DMS153 treated with DMSO at 0.1 percent for 48 hours (cell line): ENCODE measurements at regions not wholly inside any gene's neighbourhood (a gene's known extent, or its start where the extent isn't known, plus 50 kb on each side); places are given as distances from the start of the nearest gene placed in this dataset.

ENCODE experiments used
- DNase-seq: peaks from one replicate; lab custom pipeline; 2025; ENCODE audit not compliant: unreplicated experiment; lab: John Stamatoyannopoulos, UW

GRCh38 chr3:137409584-137409983, 354.5 kb upstream of the SOX14 start:
- DNase-seq = no peak

- DNase-seq = no peak
Measured at GRCh38 chr3:137410028-137410427, 354.1 kb upstream of the SOX14 start.

GRCh38 chr3:137420198-137420995, 343.7 kb upstream of the SOX14 start:
- DNase-seq = no peak

GRCh38 chr3:137438561-137438960, 325.6 kb upstream of the SOX14 start:
- DNase-seq = no peak

DNA sequence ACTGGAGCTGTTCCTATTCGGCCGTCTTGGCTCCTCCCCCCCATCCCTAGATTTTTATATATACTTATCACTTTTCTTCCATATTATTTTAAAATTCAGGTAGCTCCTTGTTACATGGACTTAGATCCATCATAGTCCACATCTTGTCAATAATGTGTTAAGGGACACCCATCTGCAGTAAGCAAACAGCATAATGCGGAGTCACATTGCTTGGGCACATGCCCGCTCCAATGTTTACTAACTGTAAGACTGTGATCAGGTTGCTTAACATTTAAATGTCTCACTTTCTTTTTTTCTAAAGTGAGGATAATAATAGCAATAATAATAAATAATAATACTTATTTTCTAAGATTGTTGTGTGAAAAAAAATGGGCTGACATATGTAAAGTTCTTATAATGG, 303.2 kb upstream of the SOX14 start:
- no peak for DNase-seq

DNA sequence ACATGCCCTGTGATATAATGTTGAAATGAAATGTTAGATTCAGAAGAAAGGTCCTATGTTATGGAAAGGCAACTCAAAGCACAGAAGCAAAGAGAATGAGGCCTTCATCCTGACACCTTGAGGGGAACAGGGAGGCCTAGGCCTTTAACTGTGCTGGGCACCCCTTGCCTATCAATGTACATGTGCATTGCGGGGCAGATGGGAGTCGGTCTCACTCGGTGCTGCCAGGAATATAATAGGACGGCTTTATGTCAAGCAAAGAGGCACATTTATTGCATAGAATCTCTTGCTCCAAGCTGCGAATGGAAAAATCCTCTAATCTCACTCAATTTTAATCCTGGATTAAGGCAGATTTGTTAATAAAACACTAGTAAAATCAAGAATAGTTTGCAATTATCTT, 301.0 kb upstream of the SOX14 start:
- DNase-seq = no peak

- DNase-seq = no peak
Measured at GRCh38 chr3:137464341-137464740, 299.8 kb upstream of the SOX14 start.

GRCh38 chr3:137468446-137468845, 295.7 kb upstream of the SOX14 start:
- no peak for DNase-seq

GRCh38 chr3:137469263-137469662, 294.9 kb upstream of the SOX14 start:
- no peak for DNase-seq

DNA sequence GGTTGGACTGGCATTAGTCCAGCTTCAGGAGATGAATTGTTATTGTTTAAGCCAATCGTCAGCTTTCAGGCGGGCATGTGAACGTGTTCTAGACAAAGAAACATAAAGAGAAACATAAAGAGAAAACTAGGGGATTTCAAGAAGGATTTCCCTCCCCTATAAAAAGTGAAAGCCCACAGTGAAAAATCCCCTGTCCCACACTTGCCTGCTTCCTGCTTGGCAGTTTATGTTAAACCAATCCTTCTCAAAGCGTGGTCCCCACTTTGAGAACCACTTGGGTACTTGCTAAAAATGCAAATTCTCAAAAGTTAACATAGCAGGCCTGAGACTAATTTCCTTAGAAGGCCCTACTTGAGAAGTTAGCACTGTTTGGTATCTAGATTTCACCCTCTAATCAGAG, 293.0 kb upstream of the SOX14 start:
- DNase-seq = no peak

- no peak for DNase-seq
Measured at GRCh38 chr3:137471558-137472204, 292.4 kb upstream of the SOX14 start.

GRCh38 chr3:137477614-137478013, 286.5 kb upstream of the SOX14 start:
- no peak for DNase-seq

- DNase-seq = peak; percentile 26
Measured at GRCh38 chr3:137509354-137510045, 254.6 kb upstream of the SOX14 start.

- DNase-seq = no peak
Measured at GRCh38 chr3:137511655-137512054, 252.5 kb upstream of the SOX14 start.

DNA sequence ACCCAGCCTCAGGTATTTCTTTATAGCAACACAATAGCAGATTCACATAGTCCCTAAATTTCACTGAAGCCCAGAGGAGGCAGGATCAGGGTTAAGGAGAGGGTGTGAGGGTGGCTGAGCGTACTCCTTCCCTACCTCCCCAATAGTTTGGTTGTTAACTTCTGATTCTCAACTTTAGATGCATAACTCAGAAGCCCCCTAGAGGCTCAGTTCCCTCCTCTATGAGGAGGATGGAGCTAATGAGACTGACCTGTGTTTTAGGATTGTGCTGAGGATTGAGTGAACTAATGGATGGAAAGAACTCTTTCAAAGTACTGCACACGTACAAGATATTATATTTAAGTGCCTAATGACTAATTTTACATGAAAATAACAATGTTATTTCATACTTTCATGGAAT, 249.3 kb upstream of the SOX14 start:
- DNase-seq = no peak

DNA sequence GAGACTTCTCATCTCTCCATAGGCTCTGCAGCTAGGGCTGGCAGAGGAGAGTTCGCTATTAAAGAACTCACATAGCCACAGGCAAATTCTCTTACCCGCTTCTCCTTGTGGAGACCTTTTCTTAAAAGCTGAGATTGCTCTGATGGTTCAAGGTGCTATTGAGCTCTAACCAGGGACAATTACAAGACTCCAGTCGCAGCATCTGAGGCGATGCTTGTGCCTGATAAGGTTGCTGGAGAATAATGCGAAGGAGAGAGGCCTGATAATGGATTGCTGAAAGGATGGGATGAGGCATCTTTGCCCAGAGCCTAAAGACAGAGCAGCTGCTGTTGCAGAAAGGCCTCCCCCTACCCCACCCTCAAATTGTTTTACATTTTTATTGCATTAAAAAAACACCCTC, 244.5 kb upstream of the SOX14 start:
- no peak for DNase-seq

- DNase-seq = no peak
Measured at GRCh38 chr3:137524751-137525150, 239.4 kb upstream of the SOX14 start.

GRCh38 chr3:137525471-137525870, 238.6 kb upstream of the SOX14 start:
- no peak for DNase-seq

- DNase-seq = no peak
Measured at GRCh38 chr3:137542049-137542448, 222.1 kb upstream of the SOX14 start.

GRCh38 chr3:137554242-137554641, 209.9 kb upstream of the SOX14 start:
- DNase-seq = no peak

GRCh38 chr3:137568880-137569279, 195.2 kb upstream of the SOX14 start:
- no peak for DNase-seq

- DNase-seq = no peak
Measured at GRCh38 chr3:137572931-137573330, 191.2 kb upstream of the SOX14 start.
